Ovary (tissue), 7 donors: ENCODE measurements at regions not wholly inside any gene's neighbourhood (a gene's known extent, or its start where the extent isn't known, plus 50 kb on each side); places are given as distances from the start of the nearest gene placed in this dataset.

Source experiments
- DNase-seq, 5 donors: peaks; one replicate each; pipeline ENCODE4 v3.0.0-alpha.2; 2019 to 2020
- H3K27ac ChIP-seq, 2 donors: fragments of 200-600 bp; one replicate each; pipeline versions ENCODE4 v1.5.1 to v1.8.0; 2019 to 2022
- H3K27me3 ChIP-seq: fragments of 200-600 bp; one replicate; pipeline ENCODE4 v1.8.0; 2022
- H3K36me3 ChIP-seq: fragments of 200-600 bp; sonication (generic); one replicate; pipeline ENCODE4 v1.5.1; 2019
- H3K4me1 ChIP-seq: one replicate; pipeline ENCODE4 v1.8.1; 2013; ENCODE audit warnings: mild to moderate bottlenecking, moderate library complexity; ENCODE audit not compliant: insufficient read depth
- H3K4me3 ChIP-seq: fragments of 200-600 bp; sonication (generic); one replicate; pipeline ENCODE4 v1.5.1; 2017
- H3K9me3 ChIP-seq, 2 donors: fragments of 200-600 bp in 1 of 2; sonication (generic) in 1 of 2; one replicate each; pipeline versions ENCODE4 v1.5.1 to v1.8.1; 2013 to 2019; ENCODE audit warnings: mild to moderate bottlenecking in 1 of 2, moderate library complexity in 1 of 2
- EP300 ChIP-seq: sonication (generic); formaldehyde crosslinking; IDR thresholded peaks from one replicate; pipeline ENCODE4 v1.6.1; 2017; ENCODE audit warnings: antibody characterized with exemption
- POLR2A ChIP-seq: fragments of 450-650 bp; IDR thresholded peaks from one replicate; pipeline ENCODE4 v1.6.1; 2017; ENCODE audit warnings: antibody characterized with exemption, mild to moderate bottlenecking, moderate library complexity
- WGBS, 3 donors: extraction: QIAGEN DNeasy Blood & Tissue Kit in 1 of 3; methylation state at CpG; one replicate each; pipeline versions ENCODE4 v1.1.5 to v1.1.7; 2013 to 2017; 5-methylcytosine and 5-hydroxymethylcytosine counted together
- intact Hi-C, 4 donors: fragments of 100-400 bp; cut with DNase I; formaldehyde crosslinking; loops; one replicate each; pipeline versions ENCODE4 v1.11.0 to v1.15.1; 2022 to 2023
- TF ChIP-seq, protein P1 (sequence below), 3 donors: fragments of 450-650 bp in 2 of 3; fragments of 200-600 bp in 1 of 3; IDR thresholded peaks; one replicate each; pipeline versions ENCODE4 v1.5.1 to v1.8.0; 2016 to 2022; ENCODE audit warnings: antibody characterized with exemption in 3 of 3, mild to moderate bottlenecking in 1 of 3
- donor health status: DM: no; HTN: no; CAD: no; lungs with moderate emphysema.
- donor health status: DM: no; HTN: no; CAD: no.
- donor health status: Bipolar disorder and iron deficiency.
- donor health status: DM: no; HTN: no; CAD: no.
- donor health status: DM: yes; HTN: yes; CAD: no.

DNA sequence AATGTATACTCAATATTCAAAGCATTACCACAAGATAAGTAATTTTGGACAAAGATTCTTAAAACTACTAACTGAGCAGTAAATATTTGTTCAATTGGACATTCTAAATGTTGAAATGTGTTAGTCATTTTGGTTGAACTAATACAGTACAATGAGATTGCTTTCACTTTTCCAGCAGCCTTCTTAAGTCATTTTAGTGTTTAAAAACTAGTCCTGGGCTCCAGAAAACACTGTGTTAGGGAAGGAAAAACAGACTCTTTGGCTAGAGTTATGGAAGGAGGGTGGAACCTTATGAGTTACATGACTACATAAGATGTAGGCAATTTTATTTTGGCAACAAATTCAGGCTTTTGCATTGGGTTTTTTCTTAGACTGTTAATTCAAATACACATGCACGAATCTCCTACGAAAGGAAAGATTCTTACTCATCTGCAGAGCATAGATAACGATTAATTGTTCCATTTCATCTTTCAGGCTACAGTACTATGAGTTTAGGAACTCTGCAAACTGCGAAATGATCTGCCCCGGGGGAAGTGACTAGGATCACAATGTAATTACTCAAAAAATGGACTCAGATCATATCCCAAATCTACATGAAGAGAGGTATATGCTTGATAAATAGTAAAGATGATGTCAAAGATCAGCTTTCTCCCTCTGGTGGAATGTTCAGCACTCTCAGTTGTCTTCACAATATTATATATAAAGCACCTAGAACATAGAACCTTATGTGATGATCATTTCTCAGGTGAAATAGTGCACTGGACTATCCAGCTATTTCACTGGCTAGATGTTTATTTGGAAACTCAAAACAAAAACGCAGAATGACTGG is 492.8 kb upstream of the MDFIC2 start:
- no peak overlapping the region for H3K27ac ChIP-seq
- intact Hi-C loops: no loop called here
- DNase-seq: no peak
- H3K4me1 ChIP-seq: peaks cover 2% of the 10 kb centered on the region
- H3K27me3 ChIP-seq: no peaks in the 10 kb centered on the region
- H3K36me3 ChIP-seq: no peaks in the 10 kb centered on the region
- WGBS, 3 donors: 34 to 39% (median 38%) methylated on average over 6 of the region's 6 CpGs
- H3K9me3 ChIP-seq: no peaks in the 10 kb centered on the region
- H3K4me3 ChIP-seq: no peak overlapping the region
- TF ChIP-seq EP300 (no peak), POLR2A (no peak)
- TF ChIP-seq, protein P1, sequence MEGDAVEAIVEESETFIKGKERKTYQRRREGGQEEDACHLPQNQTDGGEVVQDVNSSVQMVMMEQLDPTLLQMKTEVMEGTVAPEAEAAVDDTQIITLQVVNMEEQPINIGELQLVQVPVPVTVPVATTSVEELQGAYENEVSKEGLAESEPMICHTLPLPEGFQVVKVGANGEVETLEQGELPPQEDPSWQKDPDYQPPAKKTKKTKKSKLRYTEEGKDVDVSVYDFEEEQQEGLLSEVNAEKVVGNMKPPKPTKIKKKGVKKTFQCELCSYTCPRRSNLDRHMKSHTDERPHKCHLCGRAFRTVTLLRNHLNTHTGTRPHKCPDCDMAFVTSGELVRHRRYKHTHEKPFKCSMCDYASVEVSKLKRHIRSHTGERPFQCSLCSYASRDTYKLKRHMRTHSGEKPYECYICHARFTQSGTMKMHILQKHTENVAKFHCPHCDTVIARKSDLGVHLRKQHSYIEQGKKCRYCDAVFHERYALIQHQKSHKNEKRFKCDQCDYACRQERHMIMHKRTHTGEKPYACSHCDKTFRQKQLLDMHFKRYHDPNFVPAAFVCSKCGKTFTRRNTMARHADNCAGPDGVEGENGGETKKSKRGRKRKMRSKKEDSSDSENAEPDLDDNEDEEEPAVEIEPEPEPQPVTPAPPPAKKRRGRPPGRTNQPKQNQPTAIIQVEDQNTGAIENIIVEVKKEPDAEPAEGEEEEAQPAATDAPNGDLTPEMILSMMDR (IDR thresholded peaks at IDR 0.05): no peak

DNA sequence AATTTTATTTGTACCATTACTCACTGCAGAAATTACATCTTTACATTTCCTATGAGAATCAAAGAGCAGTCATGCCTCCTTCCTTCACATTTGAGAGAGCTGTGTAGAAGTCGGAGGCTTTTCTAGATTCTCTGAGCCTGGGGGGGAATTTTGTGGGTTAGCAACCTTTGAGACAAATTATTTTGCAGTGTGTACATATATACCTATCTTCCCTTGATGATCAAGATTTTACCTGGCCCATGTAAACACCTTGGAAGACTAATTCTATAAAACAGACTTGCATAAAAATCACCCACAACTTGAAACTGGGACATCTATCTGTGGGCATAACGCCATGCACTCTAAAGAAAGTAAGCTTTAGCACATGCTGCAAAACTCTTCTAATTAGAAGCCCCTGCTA is 491.5 kb upstream of the MDFIC2 start:
- no peak overlapping the region for H3K4me3 ChIP-seq
- no peaks in the 10 kb centered on the region for H3K27me3 ChIP-seq
- H3K36me3 ChIP-seq: no peaks in the 10 kb centered on the region
- TF ChIP-seq, protein P1 (IDR thresholded peaks at IDR 0.05): no peak
- TF ChIP-seq EP300 (no peak), POLR2A (no peak)
- WGBS, 3 donors: 85 to 90% (median 86%) methylated on average over 2 of the region's 2 CpGs
- no peaks in the 10 kb centered on the region for H3K9me3 ChIP-seq
- DNase-seq: no peak
- H3K4me1 ChIP-seq: peaks cover 2% of the 10 kb centered on the region
- intact Hi-C loops: no loop called here
- H3K27ac ChIP-seq: no peak overlapping the region

DNA sequence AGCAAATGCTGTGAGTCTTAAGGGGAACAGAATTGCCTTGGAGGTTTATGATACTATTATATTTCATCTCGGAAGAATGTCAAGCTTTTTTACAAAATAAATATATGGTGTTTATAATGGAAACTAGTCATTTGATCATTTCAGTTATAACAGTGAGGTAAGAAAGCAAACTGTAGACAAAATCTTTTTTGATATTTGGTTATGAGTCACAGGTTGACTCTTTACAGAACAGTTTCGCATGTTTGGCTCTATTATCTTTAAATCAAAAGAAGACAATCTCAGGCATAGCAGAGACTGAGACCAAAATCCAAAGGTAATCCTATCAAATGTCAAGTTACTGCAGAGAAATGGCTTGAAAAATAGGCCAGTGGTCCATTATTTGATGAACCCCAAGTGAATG is 490.9 kb upstream of the MDFIC2 start:
- no peak overlapping the region for H3K27ac ChIP-seq
- H3K4me3 ChIP-seq: no peak overlapping the region
- no peaks in the 10 kb centered on the region for H3K9me3 ChIP-seq
- intact Hi-C loops: no loop called here
- H3K27me3 ChIP-seq: no peaks in the 10 kb centered on the region
- H3K4me1 ChIP-seq: peaks cover 2% of the 10 kb centered on the region
- WGBS, 3 donors: 43 to 90% (median 56%) methylated on average over 2 of the region's 2 CpGs
- no peak for DNase-seq
- H3K36me3 ChIP-seq: no peaks in the 10 kb centered on the region
- TF ChIP-seq EP300 (no peak), POLR2A (no peak)
- TF ChIP-seq, protein P1 (IDR thresholded peaks at IDR 0.05): no peak

DNA sequence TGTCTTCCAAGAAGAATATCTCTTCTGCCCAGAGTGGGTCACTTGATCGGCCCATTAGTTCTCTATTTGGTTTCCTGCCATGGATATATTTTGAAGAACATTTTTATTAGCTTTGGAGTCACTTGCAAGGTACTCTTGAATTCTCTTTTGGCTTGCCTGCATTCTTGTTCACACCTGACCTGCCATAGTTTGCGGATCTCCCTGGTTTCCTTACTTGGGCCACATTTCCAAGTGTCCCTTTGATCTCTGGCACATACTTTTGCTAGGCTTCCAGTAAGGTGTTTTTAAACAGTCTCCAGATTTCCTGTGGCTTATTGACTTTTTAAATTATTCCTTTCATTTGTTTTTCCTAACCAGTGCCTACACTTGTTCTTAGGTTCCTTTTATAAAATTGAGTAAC is 488.5 kb upstream of the MDFIC2 start:
- H3K27ac ChIP-seq: no peak overlapping the region
- no peaks in the 10 kb centered on the region for H3K27me3 ChIP-seq
- H3K9me3 ChIP-seq: no peaks in the 10 kb centered on the region
- TF ChIP-seq, protein P1 (IDR thresholded peaks at IDR 0.05): no peak
- TF ChIP-seq POLR2A (no peak), EP300 (no peak)
- intact Hi-C loops: no loop called here
- WGBS, 3 donors: 72 to 79% (median 75%) methylated on average over 2 of the region's 2 CpGs
- no peak overlapping the region for H3K4me3 ChIP-seq
- H3K4me1 ChIP-seq: peaks cover 2% of the 10 kb centered on the region
- no peak for DNase-seq
- no peaks in the 10 kb centered on the region for H3K36me3 ChIP-seq
